ENCODE measurements at regions not wholly inside any gene's neighbourhood (a gene's known extent, or its start where the extent isn't known, plus 50 kb on each side); places are given as distances from the start of the nearest gene placed in this dataset.
"Not testable (repeated sequence)": the region's sequence is repeated elsewhere in the genome, so short reads cannot be mapped to it uniquely, and the experiment has no call there.

- no peak for DNase-seq (ENCODE audit: low read depth)
These were observed 405.6 kb upstream of the TOM1L1 start for GRCh38 chr17:54494721-54495715.

DNA sequence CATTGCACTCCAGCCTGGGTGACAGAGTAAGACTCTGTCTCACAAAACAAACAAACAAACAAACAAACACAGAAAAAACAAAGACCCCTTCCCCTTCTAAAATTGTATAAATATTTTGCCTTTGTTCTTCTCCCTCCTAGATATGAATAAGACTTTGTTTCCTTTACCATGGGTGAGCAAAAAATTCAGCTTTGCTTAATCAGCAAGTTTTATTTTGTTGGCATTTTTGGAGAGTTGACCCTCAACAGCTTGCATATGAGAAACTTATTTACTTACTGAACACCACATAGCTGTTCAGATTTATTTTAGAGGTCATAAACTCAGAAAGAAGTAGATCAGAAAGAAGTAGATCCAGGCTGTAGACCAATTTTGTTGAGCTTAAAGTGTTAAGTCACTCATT lies 395.2 kb upstream of the TOM1L1 start:
- DNase-seq (ENCODE audit: low read depth), result no peak

DNA sequence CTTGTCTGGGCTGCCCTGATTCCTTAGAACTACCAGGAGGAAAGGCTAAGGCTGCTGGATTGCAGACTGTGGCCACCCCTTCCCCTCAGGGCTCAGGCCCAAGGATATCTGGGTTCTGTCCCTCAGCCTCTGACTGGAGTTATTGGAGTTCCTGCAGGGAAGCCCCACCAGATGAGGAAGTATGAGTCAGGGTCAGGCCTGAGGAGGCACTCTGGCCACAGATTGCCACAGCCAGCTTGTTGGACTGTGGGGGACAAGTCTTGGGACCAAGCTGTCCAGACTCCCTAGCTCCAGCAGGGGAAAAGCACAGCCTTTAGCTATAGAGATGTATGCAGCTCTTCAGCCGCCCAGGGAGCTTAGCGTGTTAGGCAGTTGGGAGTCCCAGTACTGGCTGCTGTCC lies 381.9 kb upstream of the TOM1L1 start:
- no peak for DNase-seq (ENCODE audit: low read depth)

DNA sequence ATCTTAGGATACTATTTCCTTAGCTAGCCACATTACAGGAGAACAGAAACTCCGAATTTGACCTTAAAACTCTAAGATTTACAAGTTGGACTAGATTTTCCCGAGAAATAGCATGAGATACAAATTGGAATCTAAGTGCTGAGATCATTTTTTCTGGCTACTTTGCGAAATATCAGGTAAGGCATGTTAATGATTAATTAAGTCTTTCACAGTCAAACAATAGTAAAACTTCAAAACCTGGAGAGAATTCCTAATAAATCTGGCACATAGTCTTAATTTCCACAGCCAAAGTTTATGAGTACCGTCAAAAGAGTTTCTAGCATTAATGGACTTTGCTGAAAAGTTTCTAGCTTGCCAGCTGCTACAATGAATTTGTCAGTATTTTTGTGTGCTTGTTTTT lies 379.5 kb upstream of the TOM1L1 start:
- no peak for DNase-seq (ENCODE audit: low read depth)

GRCh38 chr17:54524501-54524900 lies 376.2 kb upstream of the TOM1L1 start:
- no peak for DNase-seq (ENCODE audit: low read depth)

DNA sequence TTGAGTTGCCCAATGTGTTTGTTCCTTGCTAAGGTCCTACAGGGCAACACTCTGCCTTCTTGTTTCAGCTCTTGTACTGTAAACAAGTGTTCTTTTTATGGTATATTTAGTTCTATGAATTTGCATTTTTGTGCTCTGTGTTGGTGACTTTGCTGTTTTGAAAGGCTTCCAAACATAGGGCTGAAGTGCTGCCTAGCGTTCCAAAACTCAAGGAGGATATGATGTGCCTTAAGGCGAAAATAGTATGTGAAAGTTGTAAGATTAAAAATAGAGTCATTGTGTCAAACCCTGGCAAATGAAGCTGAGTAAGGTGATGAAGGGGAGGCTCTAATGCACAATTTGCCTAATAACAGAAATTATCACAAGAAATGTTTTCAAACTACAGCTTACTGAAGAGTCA lies 372.7 kb upstream of the TOM1L1 start:
- no peak for DNase-seq (ENCODE audit: low read depth)

DNA sequence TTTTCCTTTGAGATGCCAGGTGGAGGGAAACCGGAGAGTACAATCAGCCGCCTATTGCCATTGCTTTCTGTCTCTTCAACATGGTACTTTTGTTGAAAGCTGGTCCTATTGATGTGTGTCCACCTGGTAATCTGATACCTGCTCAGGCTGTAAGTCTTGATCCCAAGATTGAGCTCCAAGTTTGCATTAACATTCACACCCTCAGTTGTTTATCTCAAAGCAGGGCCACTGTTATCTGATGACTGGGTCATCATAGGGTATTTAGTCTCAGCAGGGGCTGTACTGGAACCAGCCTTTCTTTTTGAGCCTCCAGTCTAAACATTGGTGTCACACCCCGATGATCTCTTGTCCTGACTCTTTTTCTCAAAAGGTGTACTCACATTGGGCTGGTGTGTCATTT lies 370.3 kb upstream of the TOM1L1 start:
- DNase-seq (ENCODE audit: low read depth), result no peak

- DNase-seq (ENCODE audit: low read depth), result no peak
These were observed 364.3 kb upstream of the TOM1L1 start for GRCh38 chr17:54536306-54536705.

DNA sequence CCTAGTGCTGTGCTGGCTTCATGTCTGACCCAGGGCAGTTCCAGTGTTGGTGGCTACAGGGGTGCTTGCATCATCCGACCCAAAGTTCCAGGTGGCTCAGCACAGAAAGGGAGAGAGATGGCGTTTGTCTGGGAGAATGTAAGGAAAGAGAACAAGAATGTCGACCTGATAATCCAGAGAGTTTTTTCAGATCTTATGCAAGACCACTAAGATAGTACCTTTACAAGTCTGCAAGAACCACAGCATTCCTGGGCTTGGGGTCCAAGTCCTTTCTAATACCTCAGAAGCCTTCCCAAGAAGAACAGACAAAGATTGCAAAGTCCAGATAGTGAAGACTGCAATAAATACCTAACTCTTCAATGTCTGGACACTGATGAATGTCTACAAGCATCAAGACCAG lies 363.0 kb upstream of the TOM1L1 start:
- no peak for DNase-seq (ENCODE audit: low read depth)

GRCh38 chr17:54544249-54544648 lies 356.4 kb upstream of the TOM1L1 start:
- DNase-seq (ENCODE audit: low read depth), result no peak

DNA sequence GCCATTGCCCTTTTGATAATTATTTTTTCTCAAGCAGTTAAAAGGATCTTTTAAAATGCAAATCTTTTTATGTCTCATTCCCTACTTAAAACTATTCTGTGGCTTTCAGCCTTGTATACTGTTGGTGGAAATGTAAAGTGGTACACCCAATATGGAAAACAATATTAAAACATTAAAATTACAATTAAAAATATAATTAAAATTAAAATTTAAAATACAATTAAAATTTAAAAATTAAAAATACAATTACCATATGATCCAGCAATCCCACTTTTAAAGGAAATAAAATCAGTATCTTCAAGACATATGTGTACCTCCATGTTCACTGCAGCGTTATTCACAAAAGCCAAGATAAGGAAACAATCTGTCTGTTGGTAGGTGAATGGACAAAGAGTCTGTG lies 340.8 kb upstream of the TOM1L1 start:
- DNase-seq (ENCODE audit: low read depth), result no peak

- DNase-seq (ENCODE audit: low read depth), result no peak
These were observed 292.0 kb upstream of the TOM1L1 start for GRCh38 chr17:54608634-54609155.

GRCh38 chr17:54620399-54620978 lies 280.2 kb upstream of the TOM1L1 start:
- no peak for DNase-seq (ENCODE audit: low read depth)

DNA sequence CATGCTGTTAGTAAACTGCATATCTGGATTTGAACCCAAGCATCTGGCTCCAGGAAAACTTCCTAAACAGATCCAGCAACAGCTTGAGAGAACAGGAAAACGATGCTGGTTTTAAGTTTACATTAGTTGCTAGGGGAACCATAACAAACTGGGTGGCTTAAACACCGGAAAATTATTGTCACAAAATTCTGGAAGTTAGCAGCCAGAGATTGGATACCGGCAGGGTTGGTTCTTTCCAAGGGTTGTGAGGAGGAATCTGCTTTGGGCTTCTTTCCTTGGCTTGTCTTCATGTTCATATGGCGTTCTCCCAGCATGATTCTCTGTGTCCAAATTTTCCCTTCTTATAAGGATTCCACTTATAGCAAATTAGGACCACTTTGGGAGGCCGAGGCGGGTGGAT lies 276.9 kb upstream of the TOM1L1 start:
- DNase-seq (ENCODE audit: low read depth), result no peak

GRCh38 chr17:54626146-54626703 lies 274.4 kb upstream of the TOM1L1 start:
- DNase-seq (ENCODE audit: low read depth), result no peak

- DNase-seq (ENCODE audit: low read depth), result not testable (repeated sequence)
These were observed 261.2 kb upstream of the TOM1L1 start for GRCh38 chr17:54639426-54639825.

GRCh38 chr17:54662978-54663876 lies 237.4 kb upstream of the TOM1L1 start:
- no peak for DNase-seq (ENCODE audit: low read depth)

- no peak for DNase-seq (ENCODE audit: low read depth)
These were observed 234.1 kb upstream of the TOM1L1 start for GRCh38 chr17:54666559-54666958.

DNA sequence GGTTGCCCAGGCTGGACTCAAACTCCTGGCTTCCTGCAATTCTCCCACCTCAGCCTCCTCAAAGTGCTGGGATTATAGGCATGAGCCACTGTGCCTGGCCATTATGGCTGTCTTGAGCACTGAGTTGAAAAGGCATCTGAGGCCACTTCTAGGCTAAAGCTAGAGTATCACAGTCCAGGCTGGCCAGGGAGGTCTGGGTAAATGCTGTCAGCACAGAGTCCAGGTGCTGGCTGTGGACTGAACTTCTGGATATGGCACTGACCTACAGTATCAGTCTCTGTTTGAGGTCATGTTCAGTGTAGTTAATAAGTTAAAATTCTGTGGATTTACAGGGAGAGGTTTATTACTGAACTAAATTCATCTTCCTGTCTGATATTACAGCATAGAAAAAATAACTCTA lies 222.5 kb upstream of the TOM1L1 start:
- no peak for DNase-seq (ENCODE audit: low read depth)

DNA sequence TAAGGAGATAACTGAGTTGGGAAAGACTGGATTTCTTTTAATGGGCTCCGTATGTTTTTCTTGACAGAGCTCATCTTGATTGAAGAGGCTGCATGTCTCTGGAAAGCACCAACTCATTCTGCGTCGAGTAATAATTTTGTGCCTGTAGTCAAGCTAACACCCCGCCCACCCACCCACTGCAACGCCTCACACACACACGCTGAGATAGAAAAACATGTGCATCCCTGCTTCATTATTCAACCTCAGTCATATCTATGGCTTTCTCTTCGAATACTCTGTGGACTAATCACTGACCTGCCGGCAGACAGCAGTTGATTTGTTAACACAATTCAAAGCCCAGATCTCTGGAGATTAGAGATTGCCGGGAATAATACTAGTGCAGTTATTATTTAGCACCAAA lies 220.2 kb upstream of the TOM1L1 start:
- no peak for DNase-seq (ENCODE audit: low read depth)

DNA sequence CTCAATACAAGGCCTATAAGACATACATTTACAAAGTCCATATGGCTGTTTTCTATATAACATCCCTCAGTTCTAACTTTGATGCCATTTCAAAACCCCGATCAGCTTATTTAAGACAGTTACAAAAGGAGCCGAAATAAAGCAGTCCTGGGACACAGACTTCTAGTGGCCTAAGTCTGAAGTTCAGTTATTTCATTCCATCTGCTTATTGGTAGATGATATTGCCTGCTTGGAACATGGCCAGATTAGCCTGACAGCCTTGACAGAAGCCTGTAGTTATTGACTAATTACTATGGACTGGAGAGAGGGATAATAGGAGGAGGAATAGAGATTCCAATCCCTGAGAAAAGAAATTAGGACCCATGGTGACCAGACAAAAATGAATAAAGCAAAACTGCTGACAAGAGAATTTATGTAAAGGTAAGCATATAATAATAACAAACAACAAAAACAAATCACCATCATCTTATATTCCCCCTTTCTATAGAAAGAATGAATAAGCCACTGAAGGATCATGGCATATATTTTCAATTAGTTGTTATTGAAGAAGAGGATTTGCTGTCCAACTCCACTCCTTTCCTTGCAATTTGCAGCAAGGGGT lies 206.3 kb upstream of the TOM1L1 start:
- no peak for DNase-seq (ENCODE audit: low read depth)
